Left lung (tissue), 4 donors: ENCODE measurements at regions not wholly inside any gene's neighbourhood (a gene's known extent, or its start where the extent isn't known, plus 50 kb on each side); places are given as distances from the start of the nearest gene placed in this dataset.

Experiments
- ATAC-seq: fragments of 200-7000 bp; cut with Tn5 transposase; one replicate; pipeline ENCODE4 v1.9.1; 2020; ENCODE audit warnings: moderate library complexity
- DNase-seq, 4 donors: peaks; one replicate each; pipeline ENCODE4 v3.0.0-alpha.2; 2013 to 2020
- H3K27ac ChIP-seq, 2 donors: fragments of 200-600 bp; sonication (generic) in 1 of 2; one replicate each; pipeline versions ENCODE4 v1.5.0 to v1.8.0; 2020 to 2021
- H3K27me3 ChIP-seq, 2 donors: fragments of 200-600 bp; sonication (generic) in 1 of 2; one replicate each; pipeline versions ENCODE4 v1.5.0 to v1.8.0; 2020 to 2021
- H3K36me3 ChIP-seq, 2 donors: fragments of 200-600 bp; sonication (generic) in 1 of 2; one replicate each; pipeline versions ENCODE4 v1.5.0 to v1.8.0; 2020 to 2021
- H3K4me1 ChIP-seq, 2 donors: fragments of 200-600 bp; one replicate each; pipeline ENCODE4 v1.8.0; 2021
- H3K4me3 ChIP-seq, 2 donors: fragments of 200-600 bp; sonication (generic) in 1 of 2; one replicate each; pipeline versions ENCODE4 v1.5.0 to v1.8.0; 2020 to 2021; ENCODE audit warnings: mild to moderate bottlenecking in 1 of 2
- H3K9me3 ChIP-seq, 2 donors: fragments of 200-600 bp; sonication (generic) in 1 of 2; one replicate each; pipeline versions ENCODE4 v1.5.0 to v1.8.0; 2020 to 2021
- CTCF ChIP-seq, 2 donors: fragments of 200-600 bp; sonication (generic) in 1 of 2; IDR thresholded peaks; one replicate each; pipeline versions ENCODE4 v1.5.0 to v1.8.0; 2021; ENCODE audit warnings: antibody characterized with exemption in 2 of 2
- intact Hi-C, 2 donors: fragments of 100-400 bp; cut with DNase I; formaldehyde crosslinking; loops; one replicate each; pipeline versions ENCODE4 v1.11.2 to v1.14.2; 2022
- donor health status: DM: no; HTN: yes; CAD: no.
- donor health status: DM: no; HTN: no; CAD: no.

- H3K36me3 ChIP-seq, result no peaks in the 10 kb centered on the region
- DNase-seq, result no peak
- intact Hi-C loops, result no loop called here
Observed at GRCh38 chr1:29670752-29671151, 434.4 kb downstream of the PTPRU start.

GRCh38 chr1:29669912-29670311 lies 433.6 kb downstream of the PTPRU start:
- Histone ChIP-seq H3K9me3 (no peaks in the 10 kb centered on the region), H3K36me3 (no peaks in the 10 kb centered on the region), H3K4me1 (no peaks in the 10 kb centered on the region), H3K27ac (no peak overlapping the region), H3K4me3 (no peak overlapping the region), H3K27me3 (no peaks in the 10 kb centered on the region)
- no peak for TF ChIP-seq CTCF (IDR thresholded peaks at IDR 0.05)
- ATAC-seq, result no peak
- intact Hi-C loops, result no loop called here
- no peak for DNase-seq

More at GRCh38 chr1:29670752-29671151, 434.4 kb downstream of the PTPRU start:
- Histone ChIP-seq H3K27me3 (no peaks in the 10 kb centered on the region), H3K27ac (no peak overlapping the region), H3K4me3 (no peak overlapping the region), H3K4me1 (no peaks in the 10 kb centered on the region), H3K9me3 (no peaks in the 10 kb centered on the region)
- TF ChIP-seq CTCF (IDR thresholded peaks at IDR 0.05), result no peak
- no peak for ATAC-seq

GRCh38 chr1:29669158-29669871 lies 433.0 kb downstream of the PTPRU start:
- DNase-seq, result no peak
- intact Hi-C loops, result no loop called here
- Histone ChIP-seq H3K4me3 (no peak overlapping the region), H3K9me3 (no peaks in the 10 kb centered on the region), H3K27me3 (no peaks in the 10 kb centered on the region), H3K36me3 (no peaks in the 10 kb centered on the region), H3K4me1 (no peaks in the 10 kb centered on the region), H3K27ac (no peak overlapping the region)
- ATAC-seq, result no peak
- TF ChIP-seq CTCF (IDR thresholded peaks at IDR 0.05), result no peak

GRCh38 chr1:29668551-29669157 lies 432.3 kb downstream of the PTPRU start:
- no peak for ATAC-seq
- H3K36me3 ChIP-seq, result no peaks in the 10 kb centered on the region
- H3K27ac ChIP-seq, result no peak overlapping the region
- DNase-seq, result no peak
- H3K9me3 ChIP-seq, result no peaks in the 10 kb centered on the region
- intact Hi-C loops, result no loop called here
- peaks cover 0 to 2% of the 10 kb centered on the region in 2 donors for H3K27me3 ChIP-seq
- no peak overlapping the region for H3K4me3 ChIP-seq
- H3K4me1 ChIP-seq, result no peaks in the 10 kb centered on the region
- no peak for TF ChIP-seq CTCF (IDR thresholded peaks at IDR 0.05)

GRCh38 chr1:29667951-29668350 lies 431.6 kb downstream of the PTPRU start:
- ATAC-seq, result no peak
- no peaks in the 10 kb centered on the region for H3K4me1 ChIP-seq
- no peaks in the 10 kb centered on the region for H3K9me3 ChIP-seq
- DNase-seq, result no peak
- TF ChIP-seq CTCF (IDR thresholded peaks at IDR 0.05), result no peak
- no peaks in the 10 kb centered on the region for H3K36me3 ChIP-seq
- intact Hi-C loops, result no loop called here
- peaks cover 0 to 5% of the 10 kb centered on the region in 2 donors for H3K27me3 ChIP-seq
- no peak overlapping the region for H3K27ac ChIP-seq
- H3K4me3 ChIP-seq, result no peak overlapping the region
